Natural killer cell (primary cell): ENCODE measurements at regions not wholly inside any gene's neighbourhood (a gene's known extent, or its start where the extent isn't known, plus 50 kb on each side); places are given as distances from the start of the nearest gene placed in this dataset.
"Not testable (repeated sequence)": the region's sequence is repeated elsewhere in the genome, so short reads cannot be mapped to it uniquely, and the experiment has no call there.

ENCODE experiments used
- ATAC-seq, 3 donors: fragments of 150-1000 bp in 2 of 3; fragments of 200-7000 bp in 1 of 3; cut with Tn5 transposase; 1 replicate in 1 of 3; 2 replicates in 2 of 3; pipeline ENCODE4 v1.10.0; 2021; ENCODE audit warnings: mild to moderate bottlenecking in 2 of 3, moderate library complexity in 2 of 3
- DNase-seq, 2 donors: peaks; one replicate each; pipeline versions ENCODE4 v3.0.0 to v3.0.0-alpha.2; 2013 to 2021; ENCODE audit warnings: mixed read lengths in 1 of 2
- H3K27ac ChIP-seq: one replicate; pipeline ENCODE4 v1.5.1; 2013; ENCODE audit warnings: mild to moderate bottlenecking, low read length
- H3K27me3 ChIP-seq: one replicate; pipeline ENCODE4 v1.6.1; 2013; ENCODE audit warnings: low read length; ENCODE audit not compliant: control insufficient read depth, insufficient read depth
- H3K36me3 ChIP-seq: one replicate; pipeline ENCODE4 v1.6.1; 2013; ENCODE audit warnings: low read length; ENCODE audit not compliant: control insufficient read depth, insufficient read depth
- H3K4me1 ChIP-seq: one replicate; pipeline ENCODE4 v1.6.1; 2013; ENCODE audit warnings: low read length; ENCODE audit not compliant: control insufficient read depth, insufficient read depth
- H3K4me3 ChIP-seq: one replicate; pipeline ENCODE4 v1.5.1; 2013; ENCODE audit warnings: low read length
- H3K9me3 ChIP-seq: one replicate; pipeline ENCODE4 v1.6.1; 2013; ENCODE audit warnings: low read length; ENCODE audit not compliant: control insufficient read depth, insufficient read depth
- H3K27ac Mint-ChIP-seq, 2 donors: one replicate each; pipeline ENCODE4 v1.8.0; 2022; ENCODE audit warnings: mild to moderate bottlenecking in 2 of 2, mixed read lengths in 2 of 2, moderate library complexity in 1 of 2
- H3K27me3 Mint-ChIP-seq, 2 donors: one replicate each; pipeline ENCODE4 v1.8.0; 2022; ENCODE audit warnings: low read depth in 2 of 2, mixed read lengths in 2 of 2
- H3K36me3 Mint-ChIP-seq: one replicate; pipeline ENCODE4 v1.8.0; 2022; ENCODE audit warnings: mixed read lengths
- H3K4me1 Mint-ChIP-seq, 2 donors: one replicate each; pipeline ENCODE4 v1.8.0; 2022; ENCODE audit warnings: mixed read lengths in 2 of 2
- H3K4me3 Mint-ChIP-seq: one replicate; pipeline ENCODE4 v1.8.0; 2022; ENCODE audit warnings: mild to moderate bottlenecking, moderate library complexity, mixed read lengths
- H3K9me3 Mint-ChIP-seq, 2 donors: one replicate each; pipeline ENCODE4 v1.8.0; 2022; ENCODE audit warnings: mixed read lengths in 2 of 2
- CTCF ChIP-seq: fragments of 200-600 bp; IDR thresholded peaks from one replicate; pipeline ENCODE4 v1.8.0; 2022; ENCODE audit warnings: antibody characterized with exemption
- WGBS: methylation state at CpG from one replicate; pipeline ENCODE4 v1.1.7; 2013; ENCODE audit warnings: missing lambda C conversion rate; ENCODE audit not compliant: insufficient coverage; 5-methylcytosine and 5-hydroxymethylcytosine counted together
- intact Hi-C: fragments of 100-400 bp; cut with micrococcal nuclease; formaldehyde crosslinking; loops from one replicate; pipeline ENCODE4 v1.14.2; 2022

DNA sequence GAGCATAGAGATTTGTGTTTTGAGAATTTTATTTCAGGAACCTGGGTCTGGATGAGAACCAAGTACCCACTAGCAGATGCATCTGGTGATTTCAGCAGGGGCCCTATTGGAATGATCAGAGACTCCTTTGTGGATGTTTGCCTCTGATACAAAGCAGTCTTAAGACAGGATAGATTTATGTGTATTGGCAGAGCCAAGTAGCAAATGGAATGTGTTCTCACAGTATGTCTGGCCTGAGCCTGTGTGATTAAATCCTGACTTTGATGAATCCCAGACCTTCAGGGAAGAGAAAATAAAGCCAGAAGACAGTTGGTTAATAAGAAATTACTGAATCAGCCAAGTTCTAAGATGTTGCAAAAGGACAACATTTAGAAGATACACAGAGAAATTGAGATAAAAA, 755.5 kb upstream of the SEMA6D start:
- H3K36me3 Mint-ChIP-seq: no peaks in the 10 kb centered on the region
- peaks cover 13 to 16% of the 10 kb centered on the region in 2 donors for H3K9me3 Mint-ChIP-seq
- no peak overlapping the region for H3K27ac ChIP-seq

GRCh38 chr15:46988055-46988454, 729.2 kb upstream of the SEMA6D start:
- no CpG with 5 or more reads among the region's 2 CpGs for WGBS
- DNase-seq, H3K4me3 Mint-ChIP-seq, H3K36me3 Mint-ChIP-seq, H3K27ac ChIP-seq, H3K36me3 ChIP-seq, ATAC-seq, H3K27ac Mint-ChIP-seq, H3K4me1 ChIP-seq, H3K9me3 ChIP-seq, H3K27me3 ChIP-seq, H3K27me3 Mint-ChIP-seq, H3K4me1 Mint-ChIP-seq, H3K4me3 ChIP-seq, intact Hi-C loops: not testable (repeated sequence)
- H3K9me3 Mint-ChIP-seq: peaks cover 14 to 19% of the 10 kb centered on the region in 2 donors

More for the DNA sequence above, 755.5 kb upstream of the SEMA6D start:
- no peak for ATAC-seq
- Mint-ChIP-seq H3K4me3 (no peak overlapping the region), H3K4me1 (no peaks in the 10 kb centered on the region), H3K27ac (no peak overlapping the region), H3K27me3 (no peaks in the 10 kb centered on the region)
- no peaks in the 10 kb centered on the region for H3K4me1 ChIP-seq
- DNase-seq: no peak
- H3K9me3 ChIP-seq: peaks cover 5% of the 10 kb centered on the region
- TF ChIP-seq CTCF: no peak
- intact Hi-C loops: no loop called here
- no peaks in the 10 kb centered on the region for H3K27me3 ChIP-seq
- H3K4me3 ChIP-seq: no peak overlapping the region
- no peaks in the 10 kb centered on the region for H3K36me3 ChIP-seq

GRCh38 chr15:46996359-46996758, 720.9 kb upstream of the SEMA6D start:
- intact Hi-C loops: no loop called here
- Mint-ChIP-seq H3K4me3 (no peak overlapping the region), H3K27me3 (no peaks in the 10 kb centered on the region), H3K27ac (no peak overlapping the region), H3K9me3 (peaks cover 28 to 35% of the 10 kb centered on the region in 2 donors), H3K36me3 (peaks cover 20% of the 10 kb centered on the region), H3K4me1 (no peaks in the 10 kb centered on the region)
- DNase-seq: no peak
- no peaks in the 10 kb centered on the region for H3K4me1 ChIP-seq
- no peak overlapping the region for H3K4me3 ChIP-seq
- no peaks in the 10 kb centered on the region for H3K9me3 ChIP-seq
- no peaks in the 10 kb centered on the region for H3K36me3 ChIP-seq
- no peaks in the 10 kb centered on the region for H3K27me3 ChIP-seq
- TF ChIP-seq CTCF: no peak
- no peak for ATAC-seq
- no peak overlapping the region for H3K27ac ChIP-seq
- 89% methylated on average over 3 of the region's 3 CpGs for WGBS

DNA sequence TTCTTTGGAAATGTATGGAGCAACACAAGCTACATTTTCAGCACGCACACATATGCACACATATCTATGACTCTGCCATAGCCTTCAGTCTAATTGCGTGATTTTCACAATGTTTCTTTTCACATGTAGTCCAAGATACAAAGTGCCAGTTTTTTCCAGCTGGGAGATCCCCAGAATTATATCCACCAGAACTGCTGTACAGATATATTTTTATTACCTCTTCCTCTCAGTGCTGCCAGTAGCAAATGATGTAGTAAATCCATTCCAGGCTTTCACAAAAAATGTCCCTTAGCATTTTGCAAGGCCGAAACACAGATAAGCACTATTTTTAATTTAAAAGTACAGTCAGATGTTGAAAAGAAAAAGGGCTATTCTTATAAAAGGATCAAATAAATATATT, 719.8 kb upstream of the SEMA6D start:
- H3K27me3 Mint-ChIP-seq: no peaks in the 10 kb centered on the region
- intact Hi-C loops: no loop called here
- H3K27ac ChIP-seq: no peak overlapping the region
- no peaks in the 10 kb centered on the region for H3K4me1 ChIP-seq
- no peak for TF ChIP-seq CTCF
- peaks cover 25 to 32% of the 10 kb centered on the region in 2 donors for H3K9me3 Mint-ChIP-seq
- no peaks in the 10 kb centered on the region for H3K36me3 ChIP-seq
- peaks cover 20% of the 10 kb centered on the region for H3K36me3 Mint-ChIP-seq
- ATAC-seq (no peak), DNase-seq (no peak)
- no peak overlapping the region for H3K4me3 ChIP-seq
- WGBS: 90% methylated on average over 2 of the region's 3 CpGs
- H3K27ac Mint-ChIP-seq: no peak overlapping the region
- no peaks in the 10 kb centered on the region for H3K4me1 Mint-ChIP-seq
- H3K27me3 ChIP-seq: no peaks in the 10 kb centered on the region
- H3K4me3 Mint-ChIP-seq: no peak overlapping the region
- no peaks in the 10 kb centered on the region for H3K9me3 ChIP-seq
